ENCODE measurements at regions not wholly inside any gene's neighbourhood (a gene's known extent, or its start where the extent isn't known, plus 50 kb on each side); places are given as distances from the start of the nearest gene placed in this dataset.

DNA sequence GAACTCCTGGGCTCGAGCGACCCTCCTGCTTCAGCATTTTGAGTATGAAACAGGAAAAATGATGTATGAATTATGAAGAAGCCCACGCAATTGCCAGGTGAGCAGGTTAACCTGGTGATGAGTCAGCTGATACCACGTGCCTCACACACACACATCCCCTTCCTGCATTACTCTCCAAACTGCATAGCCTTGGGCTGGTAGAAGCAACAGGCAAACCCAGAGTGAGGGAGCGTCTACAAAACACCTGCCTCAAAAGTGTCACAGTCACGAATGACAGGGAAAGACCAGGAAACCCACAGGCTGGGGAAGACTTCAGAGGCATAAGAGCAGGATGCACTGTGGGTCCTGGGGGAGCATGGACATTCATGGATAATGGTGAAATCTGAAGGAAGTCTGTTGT lies 192.8 kb upstream of the IRS2 start:
- CTCF ChIA-PET: interaction anchor here (0.7 kb wide), 1 partner anchor 60 kb away, joined by 3 read pairs; no protein-coding TSS in a partner anchor

DNA sequence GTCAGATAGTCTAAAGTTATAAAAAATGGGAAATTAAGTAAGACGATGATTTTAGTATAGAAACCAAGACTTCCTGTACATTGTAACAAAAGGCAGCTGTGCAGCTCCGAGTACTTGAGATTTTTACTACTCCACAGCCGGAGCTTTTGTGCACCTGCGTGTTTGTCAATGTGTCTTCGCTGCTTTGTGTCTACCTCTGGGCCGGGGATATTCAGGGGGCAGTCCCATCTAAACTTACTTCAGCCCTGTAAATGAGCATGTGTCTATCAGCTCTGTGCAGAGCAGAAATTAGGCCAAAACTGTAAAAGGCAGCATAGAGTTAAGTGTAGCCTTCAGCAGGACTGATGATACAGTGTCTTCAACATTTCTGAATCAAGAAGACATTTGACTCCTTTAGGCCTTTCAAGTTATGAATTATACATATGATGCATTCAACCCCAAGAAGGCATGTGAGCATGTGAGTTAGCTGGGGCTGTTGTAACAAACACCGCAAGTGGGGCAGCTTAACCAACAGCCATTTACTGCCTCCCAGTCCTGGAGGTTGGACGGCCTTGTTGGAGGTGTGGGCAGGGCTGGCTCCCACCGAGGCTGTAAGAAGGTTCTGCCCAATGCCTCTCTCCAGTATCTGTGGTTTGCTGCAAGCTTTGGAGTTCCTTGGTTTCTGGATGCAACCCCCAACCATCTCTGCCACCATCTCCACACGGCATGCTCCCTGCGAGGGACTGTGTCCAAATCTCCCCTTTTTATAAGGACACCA lies 191.0 kb upstream of the IRS2 start:
- TF ChIP-seq HOXA7 (CRISPR knock-in tag; IDR thresholded peaks at IDR 0.05) (no peak), HOXB13 (CRISPR knock-in tag; IDR thresholded peaks at IDR 0.05; ENCODE audit: low read depth) (no peak), SREBF2 (IDR thresholded peaks at IDR 0.05) (no peak), CBX8 (IDR thresholded peaks at IDR 0.05) (no peak), POLR2A (IDR thresholded peaks at IDR 0.05; ENCODE audit: low read length) (no peak), ZC3H11A (IDR thresholded peaks at IDR 0.05) (no peak), KDM5A (IDR thresholded peaks at IDR 0.05) (no peak), TFCP2L1 (CRISPR knock-in tag; IDR thresholded peaks at IDR 0.05) (no peak), MAFK (IDR thresholded peaks at IDR 0.05; ENCODE audit: partially characterized antibody) (no peak), RFX5 (IDR thresholded peaks at IDR 0.05) (no peak)
- FAIRE-seq (no peak), ATAC-seq (no peak), DNase-seq (ENCODE audit: low read depth in 1 of 2, low spot score in 1 of 2) (no peak)
- no peaks in the 10 kb centered on the region for H3K9me3 ChIP-seq
- no peak overlapping the region for H3K27ac ChIP-seq
- 89% methylated on average over 11 of the region's 11 CpGs for WGBS (ENCODE audit: missing lambda C conversion rate)
- POLR2A ChIA-PET: no interaction called here
- no peak overlapping the region for H3K4me2 ChIP-seq
- no peak overlapping the region for H3K4me3 ChIP-seq
- CTCF ChIA-PET: no interaction called here
- H3K4me1 ChIP-seq: no peaks in the 10 kb centered on the region

More for the DNA sequence above, 192.8 kb upstream of the IRS2 start:
- Histone ChIP-seq H3K4me2 (no peak overlapping the region), H3K4me3 (no peak overlapping the region), H3K9me3 (no peaks in the 10 kb centered on the region), H3K27ac (no peak overlapping the region), H3K4me1 (no peaks in the 10 kb centered on the region)
- TF ChIP-seq ESRRA (IDR thresholded peaks at IDR 0.05; ENCODE audit: borderline replicate concordance, low read length): no peak
- TF ChIP-seq HOXB5 (CRISPR knock-in tag; IDR thresholded peaks at IDR 0.05): no peak
- TF ChIP-seq MAZ (IDR thresholded peaks at IDR 0.05; ENCODE audit: borderline replicate concordance, low read depth, low read length): no peak
- TF ChIP-seq CHD2 (IDR thresholded peaks at IDR 0.05; ENCODE audit: low read length, partially characterized antibody): no peak
- no peak for TF ChIP-seq KDM1A (IDR thresholded peaks at IDR 0.05; ENCODE audit: low read depth)
- TF ChIP-seq JUN (IDR thresholded peaks at IDR 0.05): no peak
- TF ChIP-seq RNF2 (IDR thresholded peaks at IDR 0.05; ENCODE audit: borderline replicate concordance, low read depth): no peak
- no peak for TF ChIP-seq BCL3 (IDR thresholded peaks at IDR 0.05)
- no peak for TF ChIP-seq NPAS2 (CRISPR knock-in tag; IDR thresholded peaks at IDR 0.05; ENCODE audit: borderline replicate concordance)
- TF ChIP-seq HDAC2 (IDR thresholded peaks at IDR 0.05): no peak
- TF ChIP-seq EHF (CRISPR knock-in tag; IDR thresholded peaks at IDR 0.05): no peak
- TF ChIP-seq ZNF302 (CRISPR knock-in tag; IDR thresholded peaks at IDR 0.05): no peak
- no peak for TF ChIP-seq ZFP36 (IDR thresholded peaks at IDR 0.05; ENCODE audit: borderline replicate concordance, partially characterized antibody)
- TF ChIP-seq PHF8 (IDR thresholded peaks at IDR 0.05; ENCODE audit: borderline replicate concordance, low read depth): no peak
- TF ChIP-seq E2F6 (IDR thresholded peaks at IDR 0.05; ENCODE audit: borderline replicate concordance, low read depth): no peak
- WGBS (ENCODE audit: missing lambda C conversion rate): 75% methylated on average over 6 of the region's 6 CpGs
- no peak for DNase-seq (ENCODE audit: low read depth in 1 of 2, low spot score in 1 of 2)
- no peak for ATAC-seq
- FAIRE-seq: no peak
- POLR2A ChIA-PET: no interaction called here

Data from A549 (cell line).